Upper lobe of left lung (tissue), 4 donors: ENCODE measurements at regions not wholly inside any gene's neighbourhood (a gene's known extent, or its start where the extent isn't known, plus 50 kb on each side); places are given as distances from the start of the nearest gene placed in this dataset.

ENCODE experiments used
- CTCF ChIP-seq, 6 experiments: fragments of 450-650 bp in 4 of 6; fragments of 200-600 bp in 2 of 6; sonication (generic) in 2 of 6; IDR thresholded peaks; one replicate each; pipeline ENCODE4 v1.5.1; 2016 to 2019; ENCODE audit warnings: antibody characterized with exemption in 6 of 6
- EP300 ChIP-seq, 4 donors: sonication (generic); formaldehyde crosslinking; IDR thresholded peaks; one replicate each; pipeline ENCODE4 v1.5.1; 2017; ENCODE audit warnings: antibody characterized with exemption in 4 of 4, control low read depth in 2 of 4
- POLR2A ChIP-seq, 4 donors: fragments of 450-650 bp; IDR thresholded peaks; one replicate each; pipeline ENCODE4 v1.5.1; 2016 to 2017; ENCODE audit warnings: antibody characterized with exemption in 4 of 4, mild to moderate bottlenecking in 2 of 4
- POLR2AphosphoS5 ChIP-seq, 2 donors: sonication (generic); formaldehyde crosslinking; IDR thresholded peaks; one replicate each; pipeline ENCODE4 v1.5.1; 2017; ENCODE audit warnings: antibody characterized with exemption in 2 of 2

- no peak for TF ChIP-seq EP300 (IDR thresholded peaks at IDR 0.05)
- no peak for TF ChIP-seq POLR2AphosphoS5 (IDR thresholded peaks at IDR 0.05)
- no peak for TF ChIP-seq POLR2A (IDR thresholded peaks at IDR 0.05)
- TF ChIP-seq CTCF (IDR thresholded peaks at IDR 0.05) = no peak
These were observed 195.5 kb upstream of the CIBAR2 start for GRCh38 chr16:85307552-85308364.
